HEK293T (cell line): ENCODE measurements at regions not wholly inside any gene's neighbourhood (a gene's known extent, or its start where the extent isn't known, plus 50 kb on each side); places are given as distances from the start of the nearest gene placed in this dataset.

ENCODE experiments used
- CTCF ChIA-PET: fragments of 350-600 bp; formaldehyde crosslinking; extraction: SDS; loops from one replicate; lab custom pipeline; 2021; ENCODE audit warnings: antibody characterized with exemption, inconsistent platforms; lab: Yijun Ruan, JAX
- POLR2A ChIA-PET: fragments of 350-600 bp; formaldehyde crosslinking; extraction: SDS; loops from one replicate; lab custom pipeline; 2020; ENCODE audit warnings: antibody characterized with exemption, inconsistent platforms; lab: Yijun Ruan, JAX
- DNase-seq: peaks from one replicate; pipeline ENCODE4 v3.0.0; 2012; ENCODE audit warnings: mixed read lengths; ENCODE audit errors: extremely low spot score
- ARNT ChIP-seq: fragments of 450-650 bp; IDR thresholded peaks from 2 replicates; pipeline ENCODE4 v1.6.1; 2017; ENCODE audit warnings: mild to moderate bottlenecking
- BHLHE40 ChIP-seq: fragments of 450-650 bp; IDR thresholded peaks from 2 replicates; pipeline ENCODE4 v1.6.1; 2016; ENCODE audit warnings: mild to moderate bottlenecking, moderate library complexity, borderline replicate concordance
- CTBP1 ChIP-seq: fragments of 450-650 bp; IDR thresholded peaks from 2 replicates; pipeline ENCODE4 v1.6.1; 2016; ENCODE audit warnings: borderline replicate concordance
- ELF4 ChIP-seq: fragments of 450-650 bp; IDR thresholded peaks from 2 replicates; pipeline ENCODE4 v1.6.1; 2017; ENCODE audit warnings: antibody characterized with exemption
- FOXA1 ChIP-seq: fragments of 450-650 bp; IDR thresholded peaks from 2 replicates; pipeline ENCODE4 v1.6.1; 2016; ENCODE audit warnings: mild to moderate bottlenecking
- FOXK2 ChIP-seq: fragments of 450-650 bp; IDR thresholded peaks from 2 replicates; pipeline ENCODE4 v1.6.1; 2016; ENCODE audit warnings: mild to moderate bottlenecking
- FOXM1 ChIP-seq: fragments of 450-650 bp; IDR thresholded peaks from 2 replicates; pipeline ENCODE4 v1.6.1; 2017; ENCODE audit warnings: mild to moderate bottlenecking, borderline replicate concordance
- HDGF ChIP-seq: fragments of 450-650 bp; IDR thresholded peaks from 2 replicates; pipeline ENCODE4 v1.6.1; 2017; ENCODE audit warnings: antibody characterized with exemption, borderline replicate concordance
- L3MBTL2 ChIP-seq: fragments of 450-650 bp; conservative IDR thresholded peaks from 2 replicates; pipeline ENCODE4 v1.6.1; 2016; ENCODE audit warnings: mild to moderate bottlenecking
- LEF1 ChIP-seq: fragments of 450-650 bp; IDR thresholded peaks from 2 replicates; pipeline ENCODE4 v1.6.1; 2017; ENCODE audit warnings: mild to moderate bottlenecking, borderline replicate concordance
- NFRKB ChIP-seq: fragments of 450-650 bp; IDR thresholded peaks from 2 replicates; pipeline ENCODE4 v1.6.1; 2016; ENCODE audit warnings: mild to moderate bottlenecking, moderate library complexity
- PKNOX1 ChIP-seq: fragments of 450-650 bp; IDR thresholded peaks from 2 replicates; pipeline ENCODE4 v1.6.1; 2016
- SP1 ChIP-seq: fragments of 450-650 bp; IDR thresholded peaks from 2 replicates; pipeline ENCODE4 v1.6.1; 2017
- SUZ12 ChIP-seq: fragments of 450-650 bp; IDR thresholded peaks from 2 replicates; pipeline ENCODE4 v1.6.1; 2016; ENCODE audit warnings: mild to moderate bottlenecking
- TARDBP ChIP-seq: fragments of 450-650 bp; IDR thresholded peaks from 2 replicates; pipeline ENCODE4 v1.6.1; 2016
- ZNF384 ChIP-seq: fragments of 450-650 bp; IDR thresholded peaks from 2 replicates; pipeline ENCODE4 v1.6.1; 2016

- no peak for DNase-seq
- ChIA-PET CTCF (no interaction called here), POLR2A (no interaction called here)
- TF ChIP-seq HDGF, result no peak
- no peak for TF ChIP-seq L3MBTL2
- no peak for TF ChIP-seq PKNOX1
- no peak for TF ChIP-seq SUZ12
- TF ChIP-seq BHLHE40, result no peak
- no peak for TF ChIP-seq NFRKB
- no peak for TF ChIP-seq LEF1
- TF ChIP-seq CTBP1, result no peak
- TF ChIP-seq ZNF384, result no peak
- no peak for TF ChIP-seq ELF4
- TF ChIP-seq ARNT, result no peak
- TF ChIP-seq FOXA1, result no peak
- TF ChIP-seq TARDBP, result no peak
- TF ChIP-seq FOXK2, result no peak
- no peak for TF ChIP-seq SP1
- no peak for TF ChIP-seq FOXM1
Measured at GRCh38 chr16:63749276-63749675, 1372.6 kb downstream of the CDH11 start.

- TF ChIP-seq SUZ12 (no peak), CTBP1 (no peak), FOXM1 (no peak), ELF4 (no peak), SP1 (no peak), FOXA1 (no peak)
- CTCF ChIA-PET, result no interaction called here
- POLR2A ChIA-PET, result no interaction called here
- no peak for DNase-seq
Measured at GRCh38 chr16:63745456-63745855, 1376.4 kb downstream of the CDH11 start.

- TF ChIP-seq PKNOX1 (no peak), FOXM1 (no peak), SUZ12 (no peak), BHLHE40 (no peak), CTBP1 (no peak), ELF4 (no peak), ARNT (no peak), SP1 (no peak), ZNF384 (no peak), L3MBTL2 (no peak), NFRKB (no peak), FOXA1 (no peak), FOXK2 (no peak), LEF1 (no peak), TARDBP (no peak), HDGF (no peak)
- ChIA-PET POLR2A (no interaction called here), CTCF (no interaction called here)
- no peak for DNase-seq
Measured at GRCh38 chr16:63744077-63744874, 1377.6 kb downstream of the CDH11 start.

- no peak for TF ChIP-seq TARDBP
- no peak for TF ChIP-seq SP1
- POLR2A ChIA-PET, result no interaction called here
- CTCF ChIA-PET, result no interaction called here
- no peak for DNase-seq
Measured at GRCh38 chr16:63742150-63742549, 1379.7 kb downstream of the CDH11 start.

GRCh38 chr16:63737633-63738032, 1384.2 kb downstream of the CDH11 start:
- TF ChIP-seq ZNF384 (no peak), FOXK2 (no peak), HDGF (no peak), TARDBP (no peak), SP1 (no peak), ELF4 (no peak), BHLHE40 (no peak), L3MBTL2 (no peak), PKNOX1 (no peak), ARNT (no peak), NFRKB (no peak), FOXA1 (no peak), CTBP1 (no peak), FOXM1 (no peak), SUZ12 (no peak), LEF1 (no peak)
- POLR2A ChIA-PET, result no interaction called here
- no peak for DNase-seq
- CTCF ChIA-PET, result no interaction called here

GRCh38 chr16:63735456-63735855, 1386.4 kb downstream of the CDH11 start:
- TF ChIP-seq BHLHE40 (no peak), ARNT (no peak), ELF4 (no peak), TARDBP (no peak), HDGF (no peak)
- ChIA-PET POLR2A (no interaction called here), CTCF (no interaction called here)
- no peak for DNase-seq
